Suppressor macrophage treated with lipopolysaccharide for 4 hours (primary cell): ENCODE measurements at regions not wholly inside any gene's neighbourhood (a gene's known extent, or its start where the extent isn't known, plus 50 kb on each side); places are given as distances from the start of the nearest gene placed in this dataset.
A peak's percentile ranks its signal among the peaks of the same experiment; 100 is the strongest.
"Not testable (repeated sequence)": the region's sequence is repeated elsewhere in the genome, so short reads cannot be mapped to it uniquely, and the experiment has no call there.

Experiments used
- DNase-seq: peaks from one replicate; pipeline ENCODE4 v3.0.0-alpha.2; 2020

GRCh38 chr3:159238646-159239045 is 436.8 kb downstream of the MFSD1 start:
- DNase-seq: no peak

GRCh38 chr3:159239059-159239458 is 437.2 kb downstream of the MFSD1 start:
- no peak for DNase-seq

GRCh38 chr3:159244933-159245332 is 443.1 kb downstream of the MFSD1 start:
- no peak for DNase-seq

- DNase-seq: no peak
These were observed 444.0 kb downstream of the MFSD1 start for GRCh38 chr3:159245871-159246270.

GRCh38 chr3:159246385-159246784 is 444.5 kb downstream of the MFSD1 start:
- DNase-seq: no peak

- DNase-seq: no peak
These were observed 447.8 kb downstream of the MFSD1 start for GRCh38 chr3:159249472-159250174.

- no peak for DNase-seq
These were observed 449.1 kb downstream of the MFSD1 start for GRCh38 chr3:159250961-159251360.

- DNase-seq: no peak
These were observed 450.4 kb downstream of the MFSD1 start for GRCh38 chr3:159252274-159252673.

GRCh38 chr3:159252772-159253384 is 451.0 kb downstream of the MFSD1 start:
- DNase-seq: peak; percentile 47

- no peak for DNase-seq
These were observed 452.0 kb downstream of the MFSD1 start for GRCh38 chr3:159253860-159254259.

GRCh38 chr3:159257954-159258353 is 456.1 kb downstream of the MFSD1 start:
- no peak for DNase-seq

- no peak for DNase-seq
These were observed 457.1 kb downstream of the MFSD1 start for GRCh38 chr3:159258934-159259333.

GRCh38 chr3:159260049-159260662 is 458.3 kb downstream of the MFSD1 start:
- DNase-seq: peak; percentile 68

- not testable (repeated sequence) for DNase-seq
These were observed 459.5 kb downstream of the MFSD1 start for GRCh38 chr3:159261333-159261732.

- peak; percentile 40 for DNase-seq
These were observed 462.1 kb downstream of the MFSD1 start for GRCh38 chr3:159263750-159264553.

- DNase-seq: no peak
These were observed 463.9 kb downstream of the MFSD1 start for GRCh38 chr3:159265705-159266104.

- DNase-seq: peak; percentile 13
These were observed 464.9 kb downstream of the MFSD1 start for GRCh38 chr3:159266779-159267178.

- DNase-seq: no peak
These were observed 470.1 kb downstream of the MFSD1 start for GRCh38 chr3:159271799-159272512.

GRCh38 chr3:159273070-159273469 is 471.2 kb downstream of the MFSD1 start:
- DNase-seq: no peak

- DNase-seq: peak; percentile 10
These were observed 471.8 kb downstream of the MFSD1 start for GRCh38 chr3:159273608-159274007.

- DNase-seq: no peak
These were observed 473.9 kb downstream of the MFSD1 start for GRCh38 chr3:159275741-159276140.

GRCh38 chr3:159277814-159278213 is 476.0 kb downstream of the MFSD1 start:
- DNase-seq: no peak
